ENCODE measurements at regions not wholly inside any gene's neighbourhood (a gene's known extent, or its start where the extent isn't known, plus 50 kb on each side); places are given as distances from the start of the nearest gene placed in this dataset.

DNA sequence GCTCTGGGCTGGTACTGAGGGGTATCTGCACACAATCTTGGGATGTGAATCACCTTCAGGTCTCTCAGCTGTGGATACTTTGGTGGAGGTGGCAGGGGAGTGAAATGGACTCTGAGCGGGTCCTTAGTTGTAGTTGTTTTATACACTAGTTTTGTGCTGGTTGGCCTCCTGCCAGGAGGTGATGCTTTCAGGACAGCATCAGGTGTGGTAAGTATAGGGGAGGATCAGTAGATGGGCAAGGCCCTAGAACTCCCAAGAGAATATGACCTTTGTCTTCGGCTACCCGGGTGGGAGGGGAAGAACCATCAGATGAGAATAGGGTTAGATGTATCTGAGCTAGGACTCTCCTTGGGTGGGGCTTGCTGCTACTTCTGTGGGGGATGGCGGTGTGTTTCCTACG is 2284.3 kb upstream of the PCDH20 start:
- ATAC-seq (ENCODE audit: insufficient number of reproducible peaks, low FRiP score, low read depth) (no peak), DNase-seq (ENCODE audit: low spot score) (no peak)
- H3K27me3 ChIP-seq (replicated peaks; ENCODE audit: insufficient read depth), result no peaks in the 10 kb centered on the region
- H3K4me3 ChIP-seq, result no peak overlapping the region
- H3K36me3 ChIP-seq, result no peaks in the 10 kb centered on the region
- TF ChIP-seq, protein P1, sequence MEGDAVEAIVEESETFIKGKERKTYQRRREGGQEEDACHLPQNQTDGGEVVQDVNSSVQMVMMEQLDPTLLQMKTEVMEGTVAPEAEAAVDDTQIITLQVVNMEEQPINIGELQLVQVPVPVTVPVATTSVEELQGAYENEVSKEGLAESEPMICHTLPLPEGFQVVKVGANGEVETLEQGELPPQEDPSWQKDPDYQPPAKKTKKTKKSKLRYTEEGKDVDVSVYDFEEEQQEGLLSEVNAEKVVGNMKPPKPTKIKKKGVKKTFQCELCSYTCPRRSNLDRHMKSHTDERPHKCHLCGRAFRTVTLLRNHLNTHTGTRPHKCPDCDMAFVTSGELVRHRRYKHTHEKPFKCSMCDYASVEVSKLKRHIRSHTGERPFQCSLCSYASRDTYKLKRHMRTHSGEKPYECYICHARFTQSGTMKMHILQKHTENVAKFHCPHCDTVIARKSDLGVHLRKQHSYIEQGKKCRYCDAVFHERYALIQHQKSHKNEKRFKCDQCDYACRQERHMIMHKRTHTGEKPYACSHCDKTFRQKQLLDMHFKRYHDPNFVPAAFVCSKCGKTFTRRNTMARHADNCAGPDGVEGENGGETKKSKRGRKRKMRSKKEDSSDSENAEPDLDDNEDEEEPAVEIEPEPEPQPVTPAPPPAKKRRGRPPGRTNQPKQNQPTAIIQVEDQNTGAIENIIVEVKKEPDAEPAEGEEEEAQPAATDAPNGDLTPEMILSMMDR (IDR thresholded peaks at IDR 0.05), result no peak
- H3K9me3 ChIP-seq, result no peaks in the 10 kb centered on the region
- H3K4me1 ChIP-seq (ENCODE audit: control insufficient read depth in 1 of 2, low read depth in 2 of 2), result no peaks in the 10 kb centered on the region
- H3K27ac ChIP-seq, result no peak overlapping the region

DNA sequence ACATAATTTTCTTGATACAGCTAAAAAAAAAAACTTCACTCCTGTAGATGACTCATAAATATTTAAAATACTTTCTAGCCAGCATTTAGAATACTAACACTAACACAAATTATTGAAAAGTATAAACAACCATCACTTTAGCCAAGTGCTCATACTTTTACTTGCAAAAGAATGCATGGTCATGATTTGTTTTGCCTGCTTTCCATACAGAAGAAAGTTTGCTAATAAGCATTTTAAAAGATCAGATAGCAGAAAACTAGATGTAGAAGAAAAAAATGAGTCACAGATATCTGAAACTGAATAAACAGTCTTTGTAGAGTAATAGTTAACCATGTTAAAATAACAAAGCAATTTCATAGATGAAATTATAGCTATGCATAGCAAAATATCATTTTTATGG is 2280.4 kb upstream of the PCDH20 start:
- Histone ChIP-seq H3K9me3 (no peaks in the 10 kb centered on the region), H3K36me3 (no peaks in the 10 kb centered on the region), H3K4me3 (no peak overlapping the region), H3K4me1 (ENCODE audit: control insufficient read depth in 1 of 2, low read depth in 2 of 2) (no peaks in the 10 kb centered on the region), H3K27me3 (replicated peaks; ENCODE audit: insufficient read depth) (no peaks in the 10 kb centered on the region), H3K27ac (no peak overlapping the region)
- DNase-seq (ENCODE audit: low spot score) (no peak), ATAC-seq (ENCODE audit: insufficient number of reproducible peaks, low FRiP score, low read depth) (no peak)
- TF ChIP-seq, protein P1 (IDR thresholded peaks at IDR 0.05), result no peak

DNA sequence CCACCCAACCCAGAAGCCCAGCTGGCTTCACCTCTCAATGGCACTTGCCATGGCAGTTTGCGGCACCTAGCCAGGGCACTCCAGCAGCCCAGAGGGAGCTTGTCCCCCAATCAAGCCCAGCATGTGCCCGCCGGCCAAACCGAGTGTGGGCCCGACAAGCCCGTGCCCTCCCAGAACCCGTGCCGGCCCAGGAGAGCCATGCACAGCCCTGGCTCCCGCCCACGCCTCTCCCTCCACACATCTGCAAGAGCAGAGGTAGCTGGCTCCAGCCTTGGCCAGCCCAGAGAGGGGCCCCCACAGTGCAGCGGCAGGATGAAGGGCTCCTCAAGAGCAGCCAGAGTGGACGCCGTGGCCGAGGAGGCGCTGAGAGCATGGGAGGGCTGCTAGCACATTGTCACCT is 2278.0 kb upstream of the PCDH20 start:
- no peak for ATAC-seq (ENCODE audit: insufficient number of reproducible peaks, low FRiP score, low read depth)

DNA sequence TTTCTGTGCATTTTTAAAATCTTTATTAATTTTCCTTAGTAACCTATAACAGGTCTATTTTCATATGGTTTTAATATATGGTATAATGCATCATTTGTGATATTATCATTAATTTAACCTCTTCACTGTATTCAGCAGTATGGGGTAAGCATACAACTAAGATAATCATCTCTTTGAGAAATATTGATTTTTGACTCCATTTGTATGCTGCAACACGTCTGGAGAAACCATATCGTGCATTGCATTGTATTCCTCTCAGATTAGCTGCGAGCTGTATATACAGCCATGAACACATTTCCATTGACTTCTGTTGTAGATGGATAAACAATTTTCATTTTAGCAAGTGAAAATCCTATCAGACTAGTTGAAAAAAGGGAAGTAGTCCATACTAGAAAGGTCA is 2275.8 kb upstream of the PCDH20 start:
- H3K27ac ChIP-seq, result no peak overlapping the region
- no peaks in the 10 kb centered on the region for H3K27me3 ChIP-seq (replicated peaks; ENCODE audit: insufficient read depth)
- DNase-seq (ENCODE audit: low spot score) (no peak), ATAC-seq (ENCODE audit: insufficient number of reproducible peaks, low FRiP score, low read depth) (no peak)
- H3K4me1 ChIP-seq (ENCODE audit: control insufficient read depth in 1 of 2, low read depth in 2 of 2), result no peaks in the 10 kb centered on the region
- H3K9me3 ChIP-seq, result no peaks in the 10 kb centered on the region
- no peak overlapping the region for H3K4me3 ChIP-seq
- TF ChIP-seq, protein P1 (IDR thresholded peaks at IDR 0.05), result no peak
- H3K36me3 ChIP-seq, result no peaks in the 10 kb centered on the region

More for the DNA sequence above, 2278.0 kb upstream of the PCDH20 start:
- no peak for DNase-seq (ENCODE audit: low spot score)
- no peaks in the 10 kb centered on the region for H3K9me3 ChIP-seq
- no peaks in the 10 kb centered on the region for H3K4me1 ChIP-seq (ENCODE audit: control insufficient read depth in 1 of 2, low read depth in 2 of 2)
- TF ChIP-seq, protein P1 (IDR thresholded peaks at IDR 0.05), result no peak
- H3K27me3 ChIP-seq (replicated peaks; ENCODE audit: insufficient read depth), result no peaks in the 10 kb centered on the region
- no peak overlapping the region for H3K27ac ChIP-seq
- no peak overlapping the region for H3K4me3 ChIP-seq
- no peaks in the 10 kb centered on the region for H3K36me3 ChIP-seq

DNA sequence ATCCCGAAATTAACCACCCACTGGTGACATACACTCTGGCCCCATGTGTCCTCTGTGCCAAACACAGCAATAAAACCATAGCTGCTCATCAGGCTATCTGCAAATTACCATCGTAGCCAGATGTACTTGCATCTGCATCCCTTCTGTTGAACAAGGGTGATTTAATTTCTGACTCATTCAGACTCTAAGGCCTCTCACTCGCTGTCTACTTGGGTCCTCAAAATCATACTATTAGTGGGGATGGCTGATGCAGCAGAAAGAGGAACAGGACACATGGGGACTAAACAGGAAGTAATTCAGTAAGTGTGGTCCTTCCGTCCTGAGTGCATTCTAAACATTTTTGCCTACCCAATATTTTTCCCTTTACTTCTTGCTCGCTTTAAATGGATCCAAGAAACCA is 2275.0 kb upstream of the PCDH20 start:
- TF ChIP-seq, protein P1 (IDR thresholded peaks at IDR 0.05), result no peak
- Histone ChIP-seq H3K9me3 (no peaks in the 10 kb centered on the region), H3K27me3 (replicated peaks; ENCODE audit: insufficient read depth) (no peaks in the 10 kb centered on the region), H3K27ac (no peak overlapping the region), H3K4me3 (no peak overlapping the region), H3K4me1 (ENCODE audit: control insufficient read depth in 1 of 2, low read depth in 2 of 2) (no peaks in the 10 kb centered on the region), H3K36me3 (no peaks in the 10 kb centered on the region)
- DNase-seq (ENCODE audit: low spot score), result no peak
- ATAC-seq (ENCODE audit: insufficient number of reproducible peaks, low FRiP score, low read depth), result no peak
